CD14-positive monocyte (primary cell): ENCODE measurements at regions not wholly inside any gene's neighbourhood (a gene's known extent, or its start where the extent isn't known, plus 50 kb on each side); places are given as distances from the start of the nearest gene placed in this dataset.
A peak's percentile ranks its signal among the peaks of the same experiment; 100 is the strongest.

Experiments used
- DNase-seq, 3 donors: peaks; one replicate each; pipeline ENCODE4 v3.0.0-alpha.2; 2011 to 2022
- H2AFZ ChIP-seq: 2 replicates; pipeline ENCODE4 v1.6.0; 2012; ENCODE audit warnings: mild to moderate bottlenecking, low read depth, low read length, inconsistent platforms; ENCODE audit not compliant: insufficient read depth, poor library complexity, severe bottlenecking
- H3K27ac ChIP-seq, 2 donors: 1 replicate in 1 of 2; 2 replicates in 1 of 2; pipeline ENCODE4 v1.5.1; 2012 to 2013; ENCODE audit warnings: low read length in 2 of 2, control low read depth in 1 of 2, inconsistent platforms in 1 of 2, low read depth in 1 of 2, mild to moderate bottlenecking in 1 of 2
- H3K27me3 ChIP-seq, 2 donors: one replicate each; pipeline versions ENCODE4 v1.6.0 to v1.6.1; 2011 to 2013; ENCODE audit warnings: low read length in 2 of 2; ENCODE audit not compliant: control insufficient read depth in 2 of 2, insufficient read depth in 2 of 2
- H3K36me3 ChIP-seq, 2 donors: replicated peaks in 1 of 2; 1 replicate in 1 of 2; 2 replicates in 1 of 2; pipeline versions ENCODE4 v1.5.1 to v1.6.1; 2012 to 2013; ENCODE audit warnings: low read length in 2 of 2, control low read depth in 1 of 2, inconsistent platforms in 1 of 2, mild to moderate bottlenecking in 1 of 2; ENCODE audit not compliant: insufficient read depth in 2 of 2, control insufficient read depth in 1 of 2
- H3K4me1 ChIP-seq, 2 donors: 1 replicate in 1 of 2; 2 replicates in 1 of 2; pipeline versions ENCODE4 v1.5.1 to v1.6.1; 2012 to 2013; ENCODE audit warnings: low read length in 2 of 2, control low read depth in 1 of 2, inconsistent platforms in 1 of 2, mild to moderate bottlenecking in 1 of 2, moderate library complexity in 1 of 2; ENCODE audit not compliant: insufficient read depth in 2 of 2, control insufficient read depth in 1 of 2
- H3K4me2 ChIP-seq: replicated peaks from 2 replicates; pipeline ENCODE3; 2012; ENCODE audit warnings: low read length, moderate library complexity, mild to moderate bottlenecking; ENCODE audit not compliant: poor library complexity, severe bottlenecking; ENCODE audit errors: extremely low read depth
- H3K4me3 ChIP-seq, 3 experiments: fragments of 200-600 bp in 1 of 3; sonication (generic) in 1 of 3; replicated peaks in 1 of 3; 1 replicate in 2 of 3; 2 replicates in 1 of 3; pipeline ENCODE4 v1.5.1; 2011 to 2013; ENCODE audit warnings: low read length in 3 of 3, mild to moderate bottlenecking in 3 of 3, control low read depth in 2 of 3, low read depth in 2 of 3, inconsistent platforms in 1 of 3, moderate library complexity in 1 of 3
- H3K79me2 ChIP-seq: 2 replicates; pipeline ENCODE4 v1.6.0; 2012; ENCODE audit warnings: mild to moderate bottlenecking, control low read depth, inconsistent platforms, low read length, moderate library complexity; ENCODE audit not compliant: insufficient read depth
- H3K9ac ChIP-seq: 2 replicates; pipeline ENCODE4 v1.6.0; 2017; ENCODE audit warnings: low read length, mild to moderate bottlenecking; ENCODE audit not compliant: insufficient read depth, poor library complexity, severe bottlenecking
- H3K9me3 ChIP-seq, 2 donors: replicated peaks in 1 of 2; 1 replicate in 1 of 2; 2 replicates in 1 of 2; pipeline versions ENCODE4 v1.5.1 to v1.6.1; 2012 to 2013; ENCODE audit warnings: low read length in 2 of 2, control low read depth in 1 of 2; ENCODE audit not compliant: control insufficient read depth in 1 of 2, insufficient read depth in 1 of 2
- H4K20me1 ChIP-seq: 2 replicates; pipeline ENCODE4 v1.6.0; 2012; ENCODE audit warnings: mild to moderate bottlenecking, low read length, control low read depth, moderate library complexity; ENCODE audit not compliant: insufficient read depth
- H3K27ac Mint-ChIP-seq, 7 donors: one replicate each; pipeline ENCODE4 v1.8.0; 2020; ENCODE audit warnings: mild to moderate bottlenecking in 7 of 7, mixed read lengths in 7 of 7, moderate library complexity in 6 of 7, inconsistent platforms in 2 of 7
- H3K27me3 Mint-ChIP-seq, 3 donors: one replicate each; pipeline ENCODE4 v1.8.0; 2021 to 2022; ENCODE audit warnings: low read depth in 3 of 3, mild to moderate bottlenecking in 3 of 3, mixed read lengths in 3 of 3, moderate library complexity in 3 of 3, inconsistent platforms in 1 of 3
- H3K36me3 Mint-ChIP-seq, 2 donors: one replicate each; pipeline ENCODE4 v1.8.0; 2020; ENCODE audit warnings: mixed read lengths in 2 of 2, inconsistent platforms in 1 of 2, mild to moderate bottlenecking in 1 of 2
- H3K4me1 Mint-ChIP-seq: one replicate; pipeline ENCODE4 v1.8.0; 2020; ENCODE audit warnings: mild to moderate bottlenecking, mixed read lengths
- H3K4me3 Mint-ChIP-seq, 2 donors: one replicate each; pipeline ENCODE4 v1.8.0; 2020; ENCODE audit warnings: mild to moderate bottlenecking in 2 of 2, mixed read lengths in 2 of 2, moderate library complexity in 1 of 2
- H3K9me3 Mint-ChIP-seq, 7 donors: one replicate each; pipeline ENCODE4 v1.8.0; 2020 to 2022; ENCODE audit warnings: mixed read lengths in 7 of 7, mild to moderate bottlenecking in 6 of 7, moderate library complexity in 6 of 7, inconsistent platforms in 2 of 7
- CTCF ChIP-seq: fragments of 200-600 bp; IDR thresholded peaks from one replicate; pipeline ENCODE4 v1.8.0; 2022; ENCODE audit warnings: antibody characterized with exemption, mild to moderate bottlenecking
- WGBS: methylation state at CpG from one replicate; pipeline ENCODE4 v1.1.5; 2013; ENCODE audit warnings: missing lambda C conversion rate; ENCODE audit not compliant: insufficient coverage; 5-methylcytosine and 5-hydroxymethylcytosine counted together
- intact Hi-C, 2 donors: fragments of 100-400 bp; cut with micrococcal nuclease; formaldehyde crosslinking; loops; one replicate each; pipeline versions ENCODE4 v1.15.0 to v1.15.1; 2023

- no peak overlapping the region for H3K4me2 ChIP-seq
- Mint-ChIP-seq H3K27ac (peak overlapping the region in 2 of 7 donors; percentile 11 to 35), H3K4me1 (peaks cover 17% of the 10 kb centered on the region), H3K4me3 (no peak overlapping the region), H3K27me3 (no peaks in the 10 kb centered on the region), H3K36me3 (no peaks in the 10 kb centered on the region), H3K9me3 (no peaks in the 10 kb centered on the region)
- no peak overlapping the region for H2AFZ ChIP-seq
- 100% methylated on average over 3 of the region's 5 CpGs for WGBS
- intact Hi-C loops = no loop called here
- no peak for TF ChIP-seq CTCF
- no peaks in the 10 kb centered on the region for H3K27me3 ChIP-seq
- DNase-seq = no peak
- H3K27ac ChIP-seq = no peak overlapping the region
- H3K4me1 ChIP-seq = peaks cover 7 to 15% of the 10 kb centered on the region in 2 donors
- no peaks in the 10 kb centered on the region for H3K79me2 ChIP-seq
- no peaks in the 10 kb centered on the region for H3K36me3 ChIP-seq
- no peaks in the 10 kb centered on the region for H4K20me1 ChIP-seq
- H3K9me3 ChIP-seq = no peaks in the 10 kb centered on the region
- no peak overlapping the region for H3K9ac ChIP-seq
- H3K4me3 ChIP-seq = no peak overlapping the region
Observed at GRCh38 chr2:144935191-144935590, 415.3 kb upstream of the ZEB2 start.

- intact Hi-C loops = no loop called here
- H3K4me3 Mint-ChIP-seq = no peak overlapping the region
- TF ChIP-seq CTCF = no peak
Observed at GRCh38 chr2:144931960-144932359, 412.0 kb upstream of the ZEB2 start.

More at GRCh38 chr2:144931960-144932359, 412.0 kb upstream of the ZEB2 start:
- DNase-seq = no peak
- Mint-ChIP-seq H3K36me3 (no peaks in the 10 kb centered on the region), H3K4me1 (peaks cover 10% of the 10 kb centered on the region), H3K27ac (no peak overlapping the region), H3K9me3 (peaks cover 11 to 24% (median 15%) of the 10 kb centered on the region in 7 donors), H3K27me3 (no peaks in the 10 kb centered on the region)
- Histone ChIP-seq H3K9ac (no peak overlapping the region), H2AFZ (no peak overlapping the region), H3K36me3 (no peaks in the 10 kb centered on the region), H3K9me3 (peaks cover 7 to 9% of the 10 kb centered on the region in 2 donors), H3K27ac (no peak overlapping the region), H3K4me3 (no peak overlapping the region), H3K79me2 (no peaks in the 10 kb centered on the region), H3K4me2 (no peak overlapping the region), H3K27me3 (no peaks in the 10 kb centered on the region), H3K4me1 (peaks cover 3 to 9% of the 10 kb centered on the region in 2 donors), H4K20me1 (no peaks in the 10 kb centered on the region)
